ENCODE measurements at regions not wholly inside any gene's neighbourhood (a gene's known extent, or its start where the extent isn't known, plus 50 kb on each side); places are given as distances from the start of the nearest gene placed in this dataset.
"Not testable (repeated sequence)": the region's sequence is repeated elsewhere in the genome, so short reads cannot be mapped to it uniquely, and the experiment has no call there.

- no peak for DNase-seq (ENCODE audit: low spot score)
These were observed 2216.6 kb upstream of the WWC1 start for GRCh38 chr5:166074582-166075481.

GRCh38 chr5:166083183-166083959 is 2208.1 kb upstream of the WWC1 start:
- no peak for DNase-seq (ENCODE audit: low spot score)

- no peak for DNase-seq (ENCODE audit: low spot score)
These were observed 2204.9 kb upstream of the WWC1 start for GRCh38 chr5:166086568-166086967.

- DNase-seq (ENCODE audit: low spot score), result no peak
These were observed 2202.9 kb upstream of the WWC1 start for GRCh38 chr5:166088389-166089039.

GRCh38 chr5:166091931-166092330 is 2199.5 kb upstream of the WWC1 start:
- DNase-seq (ENCODE audit: low spot score), result no peak

GRCh38 chr5:166093312-166093711 is 2198.1 kb upstream of the WWC1 start:
- DNase-seq (ENCODE audit: low spot score), result no peak

GRCh38 chr5:166102947-166103346 is 2188.5 kb upstream of the WWC1 start:
- no peak for DNase-seq (ENCODE audit: low spot score)

GRCh38 chr5:166111021-166111420 is 2180.4 kb upstream of the WWC1 start:
- no peak for DNase-seq (ENCODE audit: low spot score)

GRCh38 chr5:166117072-166118066 is 2174.1 kb upstream of the WWC1 start:
- no peak for DNase-seq (ENCODE audit: low spot score)

GRCh38 chr5:166119506-166119905 is 2171.9 kb upstream of the WWC1 start:
- DNase-seq (ENCODE audit: low spot score), result no peak

- DNase-seq (ENCODE audit: low spot score), result no peak
These were observed 2167.7 kb upstream of the WWC1 start for GRCh38 chr5:166123717-166124116.

GRCh38 chr5:166127766-166128570 is 2163.5 kb upstream of the WWC1 start:
- no peak for DNase-seq (ENCODE audit: low spot score)

GRCh38 chr5:166145107-166145506 is 2146.3 kb upstream of the WWC1 start:
- DNase-seq (ENCODE audit: low spot score), result not testable (repeated sequence)

GRCh38 chr5:166163996-166164610 is 2127.3 kb upstream of the WWC1 start:
- DNase-seq (ENCODE audit: low spot score), result no peak

GRCh38 chr5:166165596-166165995 is 2125.8 kb upstream of the WWC1 start:
- DNase-seq (ENCODE audit: low spot score), result no peak

- DNase-seq (ENCODE audit: low spot score), result no peak
These were observed 2125.4 kb upstream of the WWC1 start for GRCh38 chr5:166166071-166166470.

GRCh38 chr5:166172597-166172996 is 2118.8 kb upstream of the WWC1 start:
- no peak for DNase-seq (ENCODE audit: low spot score)

- DNase-seq (ENCODE audit: low spot score), result no peak
These were observed 2112.9 kb upstream of the WWC1 start for GRCh38 chr5:166178411-166179080.

GRCh38 chr5:166185185-166185584 is 2106.3 kb upstream of the WWC1 start:
- DNase-seq (ENCODE audit: low spot score), result no peak
